Inferior parietal cortex (tissue), 1 donor: ENCODE measurements at regions not wholly inside any gene's neighbourhood (a gene's known extent, or its start where the extent isn't known, plus 50 kb on each side); places are given as distances from the start of the nearest gene placed in this dataset.
"Not testable (repeated sequence)": the region's sequence is repeated elsewhere in the genome, so short reads cannot be mapped to it uniquely, and the experiment has no call there.

Experiments
- DNase-seq: peaks from one replicate; pipeline ENCODE4 v3.0.0-alpha.2; 2016; ENCODE audit errors: extremely low spot score

GRCh38 chr2:39573276-39573675 lies 92.4 kb upstream of the TMEM178A start:
- DNase-seq: no peak

- no peak for DNase-seq
Measured at GRCh38 chr2:39581866-39582265, 83.9 kb upstream of the TMEM178A start.

- DNase-seq: no peak
Measured at GRCh38 chr2:39583213-39583612, 82.5 kb upstream of the TMEM178A start.

- no peak for DNase-seq
Measured at GRCh38 chr2:39583781-39584180, 81.9 kb upstream of the TMEM178A start.

- no peak for DNase-seq
Measured at GRCh38 chr2:39584283-39584965, 81.3 kb upstream of the TMEM178A start.

- not testable (repeated sequence) for DNase-seq
Measured at GRCh38 chr2:39585531-39585930, 80.2 kb upstream of the TMEM178A start.

- DNase-seq: no peak
Measured at GRCh38 chr2:39587168-39587567, 78.5 kb upstream of the TMEM178A start.

GRCh38 chr2:39587641-39588040 lies 78.1 kb upstream of the TMEM178A start:
- no peak for DNase-seq

GRCh38 chr2:39593439-39594393 lies 72.0 kb upstream of the TMEM178A start:
- DNase-seq: peak; percentile 63

- DNase-seq: no peak
Measured at GRCh38 chr2:39595116-39595515, 70.6 kb upstream of the TMEM178A start.

- DNase-seq: no peak
Measured at GRCh38 chr2:39597314-39597713, 68.4 kb upstream of the TMEM178A start.

GRCh38 chr2:39602616-39603015 lies 63.1 kb upstream of the TMEM178A start:
- no peak for DNase-seq

- DNase-seq: no peak
Measured at GRCh38 chr2:39603436-39603835, 62.3 kb upstream of the TMEM178A start.

GRCh38 chr2:39604866-39605265 lies 60.9 kb upstream of the TMEM178A start:
- DNase-seq: no peak

GRCh38 chr2:39606585-39606984 lies 59.1 kb upstream of the TMEM178A start:
- DNase-seq: no peak

GRCh38 chr2:39607538-39608262 lies 58.0 kb upstream of the TMEM178A start:
- DNase-seq: no peak

- DNase-seq: no peak
Measured at GRCh38 chr2:39608263-39608575, 57.5 kb upstream of the TMEM178A start.

- DNase-seq: peak; percentile 49
Measured at GRCh38 chr2:39608686-39609441, 56.9 kb upstream of the TMEM178A start.

- DNase-seq: no peak
Measured at GRCh38 chr2:39609917-39610316, 55.8 kb upstream of the TMEM178A start.

- DNase-seq: no peak
Measured at GRCh38 chr2:39615675-39616074, 50.0 kb upstream of the TMEM178A start.
